ENCODE measurements at regions not wholly inside any gene's neighbourhood (a gene's known extent, or its start where the extent isn't known, plus 50 kb on each side); places are given as distances from the start of the nearest gene placed in this dataset.

DNA sequence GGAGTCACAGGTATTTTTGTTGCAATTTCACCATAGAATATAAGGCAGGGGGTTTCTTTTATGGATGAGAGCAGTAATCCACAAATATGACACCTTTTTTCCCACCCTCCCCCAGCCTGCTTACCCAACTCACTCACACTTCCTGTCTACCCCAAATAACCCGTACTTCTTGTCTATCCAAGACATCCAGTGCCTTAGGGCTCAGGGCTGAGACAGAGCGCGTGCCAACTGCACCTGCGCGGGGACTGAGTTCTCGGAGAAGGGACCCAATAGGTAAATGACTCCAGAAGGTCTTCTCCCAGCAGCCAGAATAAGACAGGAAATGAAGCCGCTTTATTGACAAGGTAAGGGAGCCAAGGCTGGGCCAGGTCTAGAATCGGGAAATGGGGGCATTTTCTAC, 369.1 kb downstream of the SIPA1L2 start:
- no peak for ATAC-seq
- DNase-seq = no peak
- intact Hi-C loops (cut with DNase I) = no loop called here

DNA sequence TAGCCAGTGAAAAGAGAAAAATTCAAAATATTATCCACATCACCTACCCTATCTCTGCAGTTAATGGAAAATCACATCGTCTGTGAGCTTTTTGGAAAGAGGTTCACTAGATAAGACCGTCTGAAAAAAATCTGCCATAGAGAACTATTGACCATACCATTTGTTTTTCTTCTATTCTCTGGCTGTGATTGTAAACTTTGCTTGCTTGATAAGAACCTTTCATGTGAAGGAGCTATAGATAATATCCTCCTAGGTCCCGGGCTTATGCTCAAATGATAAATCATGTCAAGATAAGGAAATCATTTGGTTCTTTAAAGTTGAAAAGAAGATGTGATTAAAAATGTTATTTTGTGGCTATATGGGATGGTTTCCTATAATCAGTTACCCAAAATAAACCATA, 369.9 kb downstream of the SIPA1L2 start:
- no peak for ATAC-seq
- intact Hi-C loops (cut with DNase I) = no loop called here
- DNase-seq = no peak

DNA sequence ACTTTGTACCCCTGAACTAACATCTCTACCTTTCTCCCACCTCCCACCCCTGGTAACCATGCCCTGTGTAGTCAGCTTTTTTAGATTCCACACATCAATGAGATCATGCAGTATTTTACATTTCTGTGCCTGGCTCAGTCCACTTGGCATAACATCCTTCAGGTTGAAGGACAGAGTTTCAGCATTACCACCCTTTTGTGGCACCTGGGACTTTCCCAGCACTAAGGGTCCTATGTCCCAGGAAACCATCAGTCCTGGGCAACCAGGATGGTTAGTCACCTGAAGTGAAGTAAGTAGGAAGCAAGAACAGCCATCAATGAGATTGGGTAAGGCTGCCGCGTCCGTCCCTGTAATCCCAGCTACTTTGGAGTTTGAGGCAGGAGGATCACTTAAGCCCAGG, 370.6 kb downstream of the SIPA1L2 start:
- ATAC-seq (no peak), DNase-seq (no peak)
- intact Hi-C loops (cut with DNase I) = no loop called here

DNA sequence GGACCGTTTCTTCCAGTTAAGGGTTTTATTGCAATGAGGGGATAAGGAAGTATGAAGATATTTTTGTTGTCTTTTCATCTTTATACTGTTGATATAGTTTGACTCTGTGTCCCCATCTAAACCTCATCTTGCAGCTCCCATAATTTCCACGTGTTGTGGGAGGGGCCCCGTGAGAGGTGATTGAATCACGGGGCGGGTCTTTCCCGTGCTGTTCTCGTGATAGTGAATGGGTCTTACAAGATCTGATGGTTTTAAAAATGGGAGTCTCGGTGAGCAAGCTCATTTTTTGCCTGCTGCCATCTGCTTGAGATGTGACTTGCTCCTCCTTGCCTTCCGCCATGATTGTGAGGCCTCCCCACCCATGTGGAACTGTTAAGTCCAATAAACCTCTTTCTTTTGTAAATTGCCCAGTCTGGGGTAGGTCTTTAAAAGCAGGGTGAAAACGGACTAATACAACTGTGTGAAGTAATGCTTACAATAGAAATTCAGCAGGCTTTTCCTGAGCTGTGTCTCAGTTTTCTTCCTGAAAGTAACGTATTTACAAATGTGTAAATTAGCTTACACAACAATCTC, 377.3 kb downstream of the SIPA1L2 start:
- no peak for ATAC-seq
- DNase-seq = no peak
- intact Hi-C loops (cut with DNase I) = no loop called here

DNA sequence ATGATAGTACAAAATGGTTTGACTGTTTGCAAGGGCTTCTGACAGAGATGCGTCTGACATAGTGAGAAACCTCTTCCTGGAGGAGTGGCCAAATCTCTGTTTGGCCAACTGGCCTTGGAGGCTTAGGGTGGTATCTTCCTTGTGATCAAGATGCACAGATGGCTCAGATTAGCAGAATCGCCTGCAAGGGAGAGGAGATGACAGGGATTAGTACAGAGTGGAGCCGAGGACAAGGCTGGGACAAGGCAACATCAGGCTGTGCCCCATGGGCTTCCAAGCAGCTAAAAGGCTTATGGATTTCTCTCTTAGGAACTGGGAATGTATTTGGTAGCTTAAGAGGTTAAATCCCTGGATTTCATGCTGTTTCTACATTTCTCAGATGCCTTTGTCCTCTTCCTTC, 379.1 kb downstream of the SIPA1L2 start:
- intact Hi-C loops (cut with DNase I) = no loop called here
- no peak for ATAC-seq
- DNase-seq = no peak

DNA sequence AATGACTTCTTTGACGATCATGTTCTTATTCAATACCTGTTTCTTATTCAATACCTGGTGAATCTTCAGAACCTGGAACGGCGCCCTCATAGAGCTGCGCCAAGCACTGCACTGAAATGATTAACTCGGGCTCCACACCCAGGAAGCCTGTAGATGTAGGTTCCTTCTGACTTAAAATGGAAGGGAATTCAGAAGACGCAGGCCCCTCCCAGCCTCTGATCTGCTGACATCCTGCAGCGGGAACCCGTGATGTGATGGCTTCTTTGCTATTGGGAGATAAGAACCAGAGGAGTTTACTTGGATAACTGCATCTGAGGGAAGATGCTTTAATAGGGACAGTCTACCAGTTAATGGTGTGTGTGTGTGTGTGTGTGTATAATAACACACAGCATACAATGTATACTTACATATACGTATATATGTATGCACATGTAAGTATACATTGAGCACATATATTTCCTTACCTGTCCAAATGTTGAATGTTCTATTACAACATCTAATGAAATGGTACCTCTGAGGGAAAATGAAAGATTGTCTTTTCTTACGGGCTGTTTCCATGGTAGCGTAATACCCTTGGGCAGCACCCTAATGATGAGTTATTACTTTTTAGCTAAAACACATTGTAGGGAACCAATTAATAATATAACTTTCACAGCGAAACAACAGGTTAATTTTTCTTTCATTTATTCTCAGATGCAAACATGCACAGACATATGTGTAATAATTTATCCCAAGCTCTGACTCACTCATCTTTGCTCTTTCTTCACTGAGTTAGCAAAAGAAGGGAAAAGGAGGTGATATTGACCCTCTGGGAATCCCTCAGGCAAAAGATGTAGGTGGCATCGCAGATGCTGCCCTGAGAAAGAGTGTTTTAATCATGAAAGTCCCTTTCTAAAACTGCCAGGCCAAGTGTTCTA, 379.8 kb downstream of the SIPA1L2 start:
- intact Hi-C loops (cut with DNase I) = no loop called here
- DNase-seq (no peak), ATAC-seq (no peak)

DNA sequence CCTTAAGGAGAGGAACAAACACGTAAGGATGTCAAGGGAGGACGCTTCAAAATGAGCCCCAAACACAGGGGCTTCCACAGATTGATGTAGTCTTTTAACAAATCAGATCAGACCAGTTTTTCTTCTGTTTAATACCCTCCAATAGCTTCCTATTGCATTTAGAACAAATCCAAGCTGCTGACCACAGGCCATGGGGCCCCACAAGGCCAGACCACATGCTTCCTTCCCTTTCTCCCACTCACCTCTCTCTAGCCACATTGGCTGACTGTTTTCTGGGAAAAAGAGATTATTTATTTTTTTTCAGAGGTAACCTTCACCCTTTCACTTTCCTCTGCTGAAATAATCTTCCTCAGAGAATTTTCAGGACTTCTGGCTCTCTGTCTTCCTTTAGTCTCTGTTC, 380.6 kb downstream of the SIPA1L2 start:
- intact Hi-C loops (cut with DNase I) = no loop called here
- no peak for DNase-seq
- no peak for ATAC-seq

DNA sequence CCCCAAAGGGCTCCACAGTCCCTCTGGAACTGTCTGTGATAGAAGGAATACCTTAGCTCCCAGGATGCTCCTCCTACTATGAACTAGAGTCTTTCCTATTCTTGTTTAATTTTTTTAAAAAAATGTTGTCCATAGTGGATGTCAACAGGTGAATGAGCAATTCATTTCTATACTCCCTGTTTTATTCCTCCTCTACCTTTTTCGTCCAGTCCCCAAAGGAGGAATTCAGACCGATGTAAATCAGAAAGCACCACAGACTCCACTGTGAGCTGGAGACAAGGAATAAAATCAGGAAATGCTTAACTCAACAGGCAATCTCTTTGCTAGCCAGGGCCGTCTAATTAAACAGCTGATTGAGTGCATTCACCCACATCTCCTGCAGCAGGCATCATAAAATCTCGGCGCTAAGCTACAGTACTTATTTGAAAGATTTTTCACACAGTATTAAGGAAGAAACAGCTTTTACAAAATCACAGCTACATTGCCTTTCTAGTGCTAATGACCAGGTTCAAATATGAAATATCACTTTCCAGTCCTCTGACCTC, 381.6 kb downstream of the SIPA1L2 start:
- DNase-seq = no peak
- no peak for ATAC-seq
- intact Hi-C loops (cut with DNase I) = no loop called here

DNA sequence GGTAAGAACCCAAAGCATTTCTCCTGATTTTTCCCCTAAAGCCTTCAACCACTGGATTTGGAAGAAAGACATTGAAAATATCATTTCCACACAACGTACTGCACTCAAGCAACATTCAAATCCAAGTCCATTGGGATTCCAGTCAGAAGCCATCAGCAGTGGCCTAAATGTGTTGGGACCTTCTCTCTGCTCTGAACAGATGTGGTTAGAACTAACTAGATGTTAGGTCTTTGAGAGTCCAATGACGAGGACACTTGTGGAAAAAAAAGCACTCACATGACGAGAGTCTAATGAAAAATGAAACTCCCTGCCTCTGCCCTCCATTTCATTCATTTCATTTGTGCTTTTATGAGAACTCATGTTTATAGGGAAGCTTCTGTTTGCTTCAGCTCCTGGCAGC, 382.3 kb downstream of the SIPA1L2 start:
- no peak for ATAC-seq

DNA sequence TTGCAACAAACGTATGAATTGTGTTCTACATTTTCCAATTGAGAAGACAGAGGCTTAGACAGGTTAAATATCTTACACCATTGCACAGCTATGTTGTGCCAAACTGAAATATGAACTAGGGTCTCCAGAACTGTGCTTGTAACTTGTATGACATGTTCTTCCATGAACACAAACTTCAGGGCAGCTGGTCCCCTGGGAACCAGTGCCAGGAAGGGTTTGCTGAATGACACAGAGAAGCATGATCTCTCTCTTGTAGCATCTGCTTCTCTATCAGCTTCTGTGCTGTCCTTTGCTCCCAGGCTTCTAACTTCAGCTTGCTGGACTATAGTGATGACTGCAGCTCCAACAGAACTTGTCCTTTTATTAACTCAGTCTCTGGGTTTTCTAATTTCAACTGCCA, 385.5 kb downstream of the SIPA1L2 start:
- no peak for DNase-seq
- ATAC-seq = no peak
- intact Hi-C loops (cut with DNase I) = no loop called here

More for the DNA sequence above, 382.3 kb downstream of the SIPA1L2 start:
- intact Hi-C loops (cut with DNase I) = no loop called here
- DNase-seq = no peak

DNA sequence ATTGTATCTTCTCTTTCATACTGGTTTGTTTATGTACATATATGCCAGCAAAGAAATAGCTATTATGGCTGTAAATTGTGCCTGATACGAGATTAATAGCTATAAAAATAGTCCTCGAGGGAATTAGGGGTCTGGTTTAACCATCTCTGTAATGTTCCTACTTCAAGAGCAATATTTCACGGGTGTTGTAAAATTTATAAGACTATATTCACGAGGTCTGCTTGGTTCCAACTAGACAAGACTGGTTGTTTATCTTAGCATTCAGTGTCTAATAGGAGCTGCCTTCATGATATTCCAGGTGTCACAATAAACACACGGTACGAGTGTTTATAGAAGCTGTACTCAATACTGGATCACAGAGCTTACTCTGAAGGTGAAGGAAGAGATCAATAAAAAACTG, 389.9 kb downstream of the SIPA1L2 start:
- ATAC-seq (no peak), DNase-seq (no peak)
- intact Hi-C loops (cut with DNase I) = no loop called here

DNA sequence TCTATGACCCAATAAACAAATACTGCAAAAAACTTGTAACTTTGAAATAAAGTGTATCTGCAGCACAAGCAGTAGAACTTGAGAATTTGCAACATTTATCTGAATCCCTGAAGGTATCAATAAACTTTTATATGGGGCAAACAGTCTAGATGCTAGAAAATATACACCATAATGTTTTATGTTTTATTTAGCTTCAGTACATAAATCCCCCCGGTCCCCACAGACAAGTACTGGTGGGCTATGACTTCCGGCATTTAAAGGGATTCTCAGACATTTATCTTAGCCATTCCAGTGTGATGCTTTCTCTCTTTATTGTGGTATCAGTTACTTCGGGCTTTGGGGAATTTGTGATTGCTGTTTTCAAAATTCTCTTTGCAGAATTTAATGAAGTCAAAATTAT, 390.4 kb downstream of the SIPA1L2 start:
- ATAC-seq (no peak), DNase-seq (no peak)
- intact Hi-C loops (cut with DNase I) = no loop called here

DNA sequence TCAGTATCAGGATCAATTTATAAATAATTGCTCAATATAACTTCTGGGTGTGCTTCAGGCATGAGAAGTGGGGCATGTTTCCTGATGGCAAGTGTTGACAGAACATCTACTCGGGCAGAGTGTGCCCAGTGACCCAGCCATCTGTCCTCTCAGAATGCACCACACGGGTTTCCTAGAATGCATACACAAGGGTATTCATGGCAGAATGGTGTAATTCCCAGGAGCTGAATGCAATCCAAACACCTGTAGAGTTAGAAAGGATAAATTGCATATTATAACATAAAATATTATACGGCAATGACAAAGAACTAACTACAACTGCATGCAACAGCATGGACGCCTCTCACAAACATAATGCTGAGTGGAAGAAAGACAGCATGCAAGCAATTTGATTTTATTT, 391.9 kb downstream of the SIPA1L2 start:
- no peak for DNase-seq
- intact Hi-C loops (cut with DNase I) = no loop called here
- no peak for ATAC-seq

DNA sequence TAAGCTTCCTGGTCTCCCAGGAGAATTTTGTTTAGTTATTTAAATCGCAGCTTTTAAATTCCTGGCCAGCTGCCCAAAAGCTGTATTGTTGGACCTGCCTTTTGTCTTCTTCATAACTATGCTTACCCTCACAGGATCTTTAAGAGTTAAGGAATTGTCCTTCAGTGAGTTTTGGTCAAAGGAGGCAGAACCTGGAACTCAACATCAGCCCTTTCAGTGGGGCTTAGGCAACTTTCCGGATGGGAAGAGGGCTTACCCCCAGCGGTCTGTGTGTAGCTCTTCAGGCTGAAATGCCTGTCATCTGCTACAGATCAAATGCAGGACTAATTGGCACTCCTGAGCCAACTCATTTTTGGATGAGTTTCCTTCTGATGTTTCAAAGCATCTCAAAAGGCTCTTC, 402.6 kb downstream of the SIPA1L2 start:
- DNase-seq (no peak), ATAC-seq (no peak)
- intact Hi-C loops (cut with DNase I) = no loop called here

DNA sequence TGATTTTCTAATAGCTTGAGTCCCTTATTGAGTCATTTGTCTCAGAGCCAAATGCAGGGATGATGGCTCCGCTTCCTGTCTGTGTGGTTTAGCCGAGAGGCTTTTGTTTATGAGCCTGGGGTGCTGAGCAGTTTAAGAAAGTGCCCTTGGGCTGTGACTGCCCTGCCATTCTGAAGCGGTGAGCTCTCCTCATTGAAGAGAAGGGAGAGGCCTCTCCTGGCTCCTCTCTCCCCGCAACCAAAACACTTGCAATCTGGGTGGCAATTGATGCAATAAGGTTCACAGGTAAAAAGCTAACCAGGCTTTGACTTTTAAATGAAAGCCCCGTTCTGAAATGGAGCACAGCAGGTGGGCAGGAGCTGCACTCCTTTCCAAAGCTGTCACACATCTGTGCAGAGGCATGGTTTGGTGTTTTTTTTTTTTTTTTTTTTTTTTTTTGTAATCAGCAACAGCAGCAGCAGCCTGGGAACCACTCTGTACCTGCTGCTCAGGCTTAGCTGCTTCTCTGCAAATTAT, 403.7 kb downstream of the SIPA1L2 start:
- intact Hi-C loops (cut with DNase I) = no loop called here
- ATAC-seq = no peak
- DNase-seq = no peak

DNA sequence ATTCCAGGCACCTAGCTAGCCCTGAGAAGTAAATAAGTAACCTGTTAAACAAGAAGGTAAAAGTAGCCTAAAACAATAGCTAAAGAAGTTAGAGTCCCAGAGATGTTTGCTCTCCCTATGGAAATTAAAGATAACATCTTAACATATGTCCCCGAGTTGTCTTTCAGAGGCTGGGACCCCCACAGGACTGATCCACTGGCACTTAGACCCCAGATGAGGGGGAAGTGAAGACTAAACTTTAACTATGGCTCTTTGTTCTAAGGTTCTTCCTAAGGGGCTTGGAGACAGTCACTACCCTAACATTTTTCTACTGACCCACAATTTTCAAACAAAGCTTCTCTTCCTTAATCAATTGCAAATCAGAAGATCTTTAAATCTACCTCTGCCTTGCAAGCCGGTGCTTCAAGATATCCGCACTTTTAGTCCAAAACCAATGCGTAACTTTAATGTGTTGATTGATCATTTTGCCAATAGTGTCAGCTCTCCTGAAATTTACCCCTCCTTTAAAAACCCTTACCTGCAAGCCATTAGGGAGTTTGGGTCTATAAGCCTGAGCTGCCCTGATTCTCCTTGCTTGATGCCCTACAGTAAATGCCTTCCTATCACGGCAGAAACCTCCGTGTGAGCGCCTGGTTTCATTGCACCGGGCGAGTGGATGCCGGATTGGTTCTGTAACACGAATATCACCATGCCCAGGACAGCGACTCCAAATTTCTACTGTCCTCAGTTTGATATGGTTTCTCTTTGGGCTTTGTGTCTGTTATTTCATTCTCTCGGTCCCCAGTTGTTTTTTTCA, 404.4 kb downstream of the SIPA1L2 start:
- DNase-seq = no peak
- intact Hi-C loops (cut with DNase I) = no loop called here
- no peak for ATAC-seq

DNA sequence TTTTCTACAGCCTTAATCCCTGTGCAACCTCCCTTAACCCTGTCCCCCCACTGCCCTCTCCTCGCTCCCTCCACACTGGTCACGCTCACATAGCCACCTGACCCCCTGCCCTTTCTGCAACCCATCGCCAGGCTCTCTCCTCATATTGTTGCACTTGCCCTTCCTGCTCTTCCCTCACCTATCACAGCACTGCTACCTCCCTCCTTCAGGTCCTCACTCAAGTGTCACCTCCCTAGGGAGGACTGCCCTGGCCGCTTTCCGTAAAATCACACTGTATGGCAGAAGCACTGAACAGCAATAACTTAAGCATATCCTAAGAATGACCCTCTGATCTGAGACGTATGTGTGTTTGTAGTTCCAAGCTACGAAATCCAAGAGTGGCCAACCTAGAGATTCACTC, 406.0 kb downstream of the SIPA1L2 start:
- intact Hi-C loops (cut with DNase I) = no loop called here
- ATAC-seq (no peak), DNase-seq (no peak)

DNA sequence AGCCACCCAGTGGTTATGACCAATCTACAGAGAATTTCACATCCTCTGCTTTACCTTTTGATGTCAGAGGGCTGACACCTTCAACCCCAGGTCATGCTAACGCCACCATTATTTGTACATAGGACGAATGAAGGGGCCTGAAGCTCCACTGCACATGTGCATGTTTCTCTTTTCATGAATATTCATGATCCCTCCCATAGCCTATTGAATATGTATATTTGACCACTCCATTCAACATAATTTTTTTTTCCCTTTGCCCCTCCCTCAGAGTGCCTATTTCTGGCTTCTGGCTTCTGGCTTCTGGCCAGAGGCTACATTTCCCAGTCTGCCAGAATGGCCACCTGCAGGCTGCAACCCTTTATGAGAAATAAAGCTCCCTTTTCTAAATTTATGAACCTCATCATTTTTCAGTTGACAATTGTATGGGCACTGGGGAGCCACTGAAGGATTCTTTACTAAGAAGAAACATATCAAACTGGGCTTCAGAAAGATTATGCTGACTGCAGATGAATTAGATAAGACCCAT, 406.7 kb downstream of the SIPA1L2 start:
- ATAC-seq = no peak
- intact Hi-C loops (cut with DNase I) = no loop called here
- no peak for DNase-seq

DNA sequence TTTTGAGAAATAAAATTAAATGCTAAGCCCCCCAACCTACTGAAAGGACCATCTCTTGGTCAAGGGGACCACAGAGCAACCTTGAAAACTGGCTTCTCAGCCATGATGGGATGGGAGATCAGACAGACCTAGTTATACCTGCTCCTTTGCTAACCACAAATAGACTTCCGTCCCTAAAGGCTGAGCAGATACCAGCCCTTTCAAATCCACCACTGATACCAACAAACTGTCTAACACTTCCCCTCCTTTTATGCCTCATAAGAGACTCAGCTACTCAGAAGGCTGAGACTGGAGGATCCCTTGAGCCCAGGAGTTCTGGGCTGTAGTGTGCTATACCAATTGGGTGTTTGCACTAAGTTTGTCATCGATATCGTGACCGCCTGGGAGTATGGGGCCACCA, 407.3 kb downstream of the SIPA1L2 start:
- no peak for ATAC-seq

More for the DNA sequence above, 407.3 kb downstream of the SIPA1L2 start:
- intact Hi-C loops (cut with DNase I) = no loop called here
- no peak for DNase-seq

All from left cardiac atrium (tissue), 4 donors.